PC-9 (cell line): ENCODE measurements at regions not wholly inside any gene's neighbourhood (a gene's known extent, or its start where the extent isn't known, plus 50 kb on each side); places are given as distances from the start of the nearest gene placed in this dataset.

Experiments used
- BruUV-seq: library from RNA; stranded (reverse); fragments of 400-500 nt; replicated peaks from 2 replicates; lab custom pipeline; 2021; lab: Mats Ljungman, UMichigan
- CTCF ChIA-PET: fragments of 300-600 bp; sonication (Branson Sonifier 250); formaldehyde crosslinking; loops from one replicate; lab custom pipeline; 2022; ENCODE audit warnings: antibody characterized with exemption; lab: Charles Lee
- POLR2A ChIA-PET: fragments of 300-600 bp; sonication (Branson Sonifier 250); formaldehyde crosslinking; loops from one replicate; lab custom pipeline; 2022; ENCODE audit warnings: antibody characterized with exemption; ENCODE audit not compliant: unreplicated experiment; lab: Charles Lee
- DNase-seq, 2 experiments: peaks; one replicate each; pipeline versions ENCODE4 v3.0.0 to v3.0.0-alpha.2; 2015 to 2022; ENCODE audit warnings: mixed read lengths in 1 of 2
- H2AFZ ChIP-seq: fragments of 200-600 bp; sonication (generic); 2 replicates; pipeline ENCODE4 v1.8.1; 2017; ENCODE audit warnings: antibody characterized with exemption
- H3F3A ChIP-seq: fragments of 200-600 bp; sonication (generic); 2 replicates; pipeline ENCODE4 v1.8.1; 2017; ENCODE audit warnings: antibody characterized with exemption, mild to moderate bottlenecking, low read depth; ENCODE audit not compliant: insufficient read depth
- H3K27ac ChIP-seq: fragments of 200-600 bp; sonication (generic); 2 replicates; pipeline ENCODE4 v1.6.1; 2016; ENCODE audit warnings: mixed run types
- H3K27me3 ChIP-seq: fragments of 200-600 bp; sonication (generic); 2 replicates; pipeline ENCODE4 v1.6.1; 2016; ENCODE audit warnings: low read depth, mixed run types; ENCODE audit not compliant: insufficient read depth
- H3K36me3 ChIP-seq: fragments of 200-600 bp; sonication (generic); 2 replicates; pipeline ENCODE4 v1.6.1; 2016; ENCODE audit warnings: low read depth, mixed run types
- H3K4me1 ChIP-seq: fragments of 200-600 bp; sonication (generic); replicated peaks from 2 replicates; pipeline ENCODE4 v1.6.1; 2016; ENCODE audit warnings: mixed run types; ENCODE audit not compliant: insufficient read depth
- H3K4me2 ChIP-seq: fragments of 200-600 bp; sonication (generic); 2 replicates; pipeline ENCODE4 v1.6.1; 2017; ENCODE audit warnings: mixed run types
- H3K4me3 ChIP-seq: fragments of 200-600 bp; sonication (generic); 2 replicates; pipeline ENCODE4 v1.6.1; 2016; ENCODE audit warnings: mixed run types
- H3K79me2 ChIP-seq: fragments of 200-600 bp; sonication (generic); 2 replicates; pipeline ENCODE4 v1.6.1; 2017; ENCODE audit warnings: low read depth, mixed run types
- H3K9me2 ChIP-seq: fragments of 200-600 bp; sonication (generic); 2 replicates; pipeline ENCODE4 v1.8.1; 2017; ENCODE audit warnings: mild to moderate bottlenecking; ENCODE audit not compliant: insufficient read depth
- H3K9me3 ChIP-seq: fragments of 200-600 bp; sonication (generic); 2 replicates; pipeline ENCODE4 v1.8.1; 2016; ENCODE audit warnings: low read depth; ENCODE audit not compliant: insufficient read depth
- H4K20me1 ChIP-seq: fragments of 200-600 bp; sonication (generic); 2 replicates; pipeline ENCODE4 v1.8.1; 2017; ENCODE audit not compliant: insufficient read depth
- CTCF ChIP-seq: fragments of 200-600 bp; sonication (generic); conservative IDR thresholded peaks from 2 replicates; pipeline ENCODE4 v1.6.1; 2017; ENCODE audit warnings: mixed run types, antibody characterized with exemption, mild to moderate bottlenecking, moderate library complexity
- EZH2 ChIP-seq: fragments of 200-600 bp; sonication (generic); IDR thresholded peaks from 2 replicates; pipeline ENCODE4 v1.8.0; 2017; ENCODE audit warnings: antibody characterized with exemption, low read depth
- intact Hi-C: fragments of 100-400 bp; cut with micrococcal nuclease; formaldehyde crosslinking; loops from one replicate; pipeline ENCODE4 v1.10.0; 2022; ENCODE audit not compliant: unreplicated experiment

- no peaks in the 10 kb centered on the region for H3K9me2 ChIP-seq
- no peak overlapping the region for H2AFZ ChIP-seq
- no peaks in the 10 kb centered on the region for H3K27me3 ChIP-seq
- H3K4me3 ChIP-seq, result no peak overlapping the region
- no peak overlapping the region for H3K27ac ChIP-seq
- intact Hi-C loops, result no loop called here
- H3K9me3 ChIP-seq, result no peaks in the 10 kb centered on the region; the same call in 1 of the 2 replicates
- no peak for DNase-seq
- H3K4me1 ChIP-seq, result no peaks in the 10 kb centered on the region
- no peaks in the 10 kb centered on the region for H3F3A ChIP-seq
- CTCF ChIA-PET, result no interaction called here
- no peak overlapping the region for H3K4me2 ChIP-seq
- TF ChIP-seq EZH2 (no peak), CTCF (no peak)
- POLR2A ChIA-PET, result no interaction called here
- H3K79me2 ChIP-seq, result no peaks in the 10 kb centered on the region
- no peaks in the 10 kb centered on the region for H3K36me3 ChIP-seq
- BruUV-seq, result no TSS peak
- no peaks in the 10 kb centered on the region for H4K20me1 ChIP-seq
Measured at GRCh38 chr4:123516576-123516975, 120.0 kb downstream of the SPRY1 start.

GRCh38 chr4:123517176-123517575, 120.6 kb downstream of the SPRY1 start:
- no peak overlapping the region for H3K27ac ChIP-seq
- no peaks in the 10 kb centered on the region for H3K9me3 ChIP-seq
- H3K27me3 ChIP-seq, result no peaks in the 10 kb centered on the region
- no TSS peak for BruUV-seq
- H3K36me3 ChIP-seq, result no peaks in the 10 kb centered on the region
- no peaks in the 10 kb centered on the region for H3K79me2 ChIP-seq
- TF ChIP-seq CTCF, result no peak
- TF ChIP-seq EZH2, result no peak
- H3K9me2 ChIP-seq, result no peaks in the 10 kb centered on the region
- CTCF ChIA-PET, result interaction anchor here (0.7 kb wide), 1 partner anchor 40 kb away, joined by 6 read pairs; no protein-coding TSS in a partner anchor
- intact Hi-C loops, result no loop called here
- no peak for DNase-seq
- no peaks in the 10 kb centered on the region for H3K4me1 ChIP-seq
- H3K4me2 ChIP-seq, result no peak overlapping the region
- POLR2A ChIA-PET, result interaction anchor here (0.6 kb wide), 1 partner anchor 8 kb away, joined by 5 read pairs; no protein-coding TSS in a partner anchor
- no peak overlapping the region for H2AFZ ChIP-seq
- no peaks in the 10 kb centered on the region for H3F3A ChIP-seq
- H4K20me1 ChIP-seq, result no peaks in the 10 kb centered on the region
- no peak overlapping the region for H3K4me3 ChIP-seq

GRCh38 chr4:123517971-123518370, 121.4 kb downstream of the SPRY1 start:
- Histone ChIP-seq H3K79me2 (no peaks in the 10 kb centered on the region), H3K9me2 (no peaks in the 10 kb centered on the region), H3K4me1 (no peaks in the 10 kb centered on the region), H2AFZ (no peak overlapping the region), H3K9me3 (no peaks in the 10 kb centered on the region), H3K27me3 (no peaks in the 10 kb centered on the region), H3K4me2 (no peak overlapping the region), H3K27ac (no peak overlapping the region), H4K20me1 (no peaks in the 10 kb centered on the region), H3K4me3 (no peak overlapping the region), H3K36me3 (no peaks in the 10 kb centered on the region), H3F3A (no peaks in the 10 kb centered on the region)
- TF ChIP-seq CTCF (no peak), EZH2 (no peak)
- BruUV-seq, result no TSS peak
- intact Hi-C loops, result no loop called here
- ChIA-PET CTCF (no interaction called here), POLR2A (no interaction called here)
- no peak for DNase-seq
